GM19452 (cell line): ENCODE measurements at regions not wholly inside any gene's neighbourhood (a gene's known extent, or its start where the extent isn't known, plus 50 kb on each side); places are given as distances from the start of the nearest gene placed in this dataset.
"Not testable (repeated sequence)": the region's sequence is repeated elsewhere in the genome, so short reads cannot be mapped to it uniquely, and the experiment has no call there.

ENCODE experiments used
- ATAC-seq: cut with Tn5 transposase; IDR thresholded peaks from one replicate; pipeline ENCODE4 v1.9.1; 2021; ENCODE audit not compliant: unreplicated experiment

GRCh38 chr5:67779893-67780623 lies 435.5 kb upstream of the PIK3R1 start:
- not testable (repeated sequence) for ATAC-seq

GRCh38 chr5:67774786-67775185 lies 440.8 kb upstream of the PIK3R1 start:
- no peak for ATAC-seq

- no peak for ATAC-seq
Measured at GRCh38 chr5:67774267-67774552, 441.3 kb upstream of the PIK3R1 start.

GRCh38 chr5:67773411-67774266 lies 441.9 kb upstream of the PIK3R1 start:
- no peak for ATAC-seq

GRCh38 chr5:67771791-67772190 lies 443.8 kb upstream of the PIK3R1 start:
- ATAC-seq = no peak

GRCh38 chr5:67771221-67771620 lies 444.3 kb upstream of the PIK3R1 start:
- no peak for ATAC-seq

- ATAC-seq = no peak
Measured at GRCh38 chr5:67770431-67771025, 445.0 kb upstream of the PIK3R1 start.

GRCh38 chr5:67765697-67766096 lies 449.9 kb upstream of the PIK3R1 start:
- no peak for ATAC-seq

- ATAC-seq = not testable (repeated sequence)
Measured at GRCh38 chr5:67757771-67758170, 457.8 kb upstream of the PIK3R1 start.

GRCh38 chr5:67752357-67752708 lies 463.2 kb upstream of the PIK3R1 start:
- no peak for ATAC-seq

GRCh38 chr5:67748165-67748690 lies 467.3 kb upstream of the PIK3R1 start:
- ATAC-seq = no peak

GRCh38 chr5:67747096-67747495 lies 468.5 kb upstream of the PIK3R1 start:
- ATAC-seq = no peak

GRCh38 chr5:67746608-67747007 lies 468.9 kb upstream of the PIK3R1 start:
- not testable (repeated sequence) for ATAC-seq

- no peak for ATAC-seq
Measured at GRCh38 chr5:67746103-67746502, 469.5 kb upstream of the PIK3R1 start.

GRCh38 chr5:67732921-67733320 lies 482.6 kb upstream of the PIK3R1 start:
- no peak for ATAC-seq

GRCh38 chr5:67732471-67732870 lies 483.1 kb upstream of the PIK3R1 start:
- no peak for ATAC-seq

- no peak for ATAC-seq
Measured at GRCh38 chr5:67731886-67732285, 483.7 kb upstream of the PIK3R1 start.

- ATAC-seq = no peak
Measured at GRCh38 chr5:67730917-67731474, 484.6 kb upstream of the PIK3R1 start.

GRCh38 chr5:67728326-67728890 lies 487.1 kb upstream of the PIK3R1 start:
- ATAC-seq = no peak

GRCh38 chr5:67725604-67726003 lies 490.0 kb upstream of the PIK3R1 start:
- no peak for ATAC-seq

- no peak for ATAC-seq
Measured at GRCh38 chr5:67724412-67725135, 491.0 kb upstream of the PIK3R1 start.
